ENCODE measurements at regions not wholly inside any gene's neighbourhood (a gene's known extent, or its start where the extent isn't known, plus 50 kb on each side); places are given as distances from the start of the nearest gene placed in this dataset.

GRCh38 chr16:66169817-66170216, 196.7 kb upstream of the CDH5 start:
- no peak for DNase-seq (ENCODE audit: low spot score)
- TF ChIP-seq CTCF (IDR thresholded peaks at IDR 0.05; ENCODE audit: extremely low read depth, missing control alignments), result no peak

- no peak for TF ChIP-seq CTCF (IDR thresholded peaks at IDR 0.05; ENCODE audit: extremely low read depth, missing control alignments)
These were observed 197.7 kb upstream of the CDH5 start for GRCh38 chr16:66168777-66169176.

GRCh38 chr16:66167564-66168291, 198.8 kb upstream of the CDH5 start:
- no peak for TF ChIP-seq CTCF (IDR thresholded peaks at IDR 0.05; ENCODE audit: extremely low read depth, missing control alignments)
- no peak for DNase-seq (ENCODE audit: low spot score)

More at GRCh38 chr16:66168777-66169176, 197.7 kb upstream of the CDH5 start:
- DNase-seq (ENCODE audit: low spot score), result no peak

GRCh38 chr16:66166490-66166889, 200.0 kb upstream of the CDH5 start:
- TF ChIP-seq CTCF (IDR thresholded peaks at IDR 0.05; ENCODE audit: extremely low read depth, missing control alignments), result no peak
- no peak for DNase-seq (ENCODE audit: low spot score)

- TF ChIP-seq CTCF (IDR thresholded peaks at IDR 0.05; ENCODE audit: extremely low read depth, missing control alignments), result no peak
- DNase-seq (ENCODE audit: low spot score), result no peak
These were observed 200.6 kb upstream of the CDH5 start for GRCh38 chr16:66165879-66166278.

DNA sequence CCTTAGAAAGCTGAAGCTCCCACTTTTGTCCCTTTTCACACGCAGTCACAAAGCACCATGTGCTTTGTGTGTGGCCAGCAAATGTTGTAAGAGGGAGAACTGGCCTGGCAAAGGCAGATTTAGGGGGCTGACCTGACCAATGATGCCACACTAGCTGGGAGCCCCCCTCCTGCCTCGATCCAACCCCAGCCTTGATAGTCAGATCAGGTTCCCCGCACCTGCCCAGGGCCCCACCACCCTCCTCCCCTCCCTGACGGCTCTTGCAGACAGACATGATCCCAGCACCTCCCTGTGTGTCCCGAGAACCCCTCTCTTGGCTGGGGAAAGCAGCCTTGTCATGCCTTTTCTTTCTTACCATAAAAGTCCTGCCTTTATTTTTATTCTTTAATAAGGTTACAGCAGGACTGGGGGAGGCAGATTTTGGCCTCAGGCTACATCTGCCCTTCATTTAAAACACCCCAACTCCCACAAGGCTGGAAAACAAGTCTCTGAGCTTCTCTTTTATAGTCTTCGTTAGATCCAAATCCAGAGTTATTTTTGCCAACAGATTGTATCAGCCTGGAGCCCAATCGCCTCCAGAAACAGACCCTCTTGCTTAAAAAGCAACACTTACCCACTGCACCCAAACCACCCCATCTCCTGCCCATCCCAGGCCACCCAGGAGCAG, 201.8 kb upstream of the CDH5 start:
- no peak for TF ChIP-seq CTCF (IDR thresholded peaks at IDR 0.05; ENCODE audit: extremely low read depth, missing control alignments)
- no peak for DNase-seq (ENCODE audit: low spot score)

DNA sequence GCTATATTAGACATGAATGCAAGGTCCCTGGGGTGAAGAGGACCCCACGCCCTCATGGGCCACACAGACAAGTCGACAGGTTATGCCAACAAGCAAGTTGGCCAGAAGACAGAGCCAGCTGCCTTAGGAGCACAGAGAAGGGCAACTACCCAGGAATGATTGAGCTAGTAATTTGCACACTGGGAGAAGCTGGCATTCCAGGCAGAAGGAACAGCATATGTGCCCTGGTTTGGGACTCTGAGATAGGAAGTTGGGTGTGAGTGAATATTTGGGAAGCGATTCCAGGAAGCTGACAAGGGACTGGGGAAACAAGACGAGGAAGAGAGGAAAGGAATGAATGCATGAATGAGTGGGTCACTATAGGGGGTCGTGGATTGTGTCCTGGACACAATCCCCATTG, 203.7 kb upstream of the CDH5 start:
- TF ChIP-seq CTCF (IDR thresholded peaks at IDR 0.05; ENCODE audit: extremely low read depth, missing control alignments), result no peak
- no peak for DNase-seq (ENCODE audit: low spot score)
